Glutamatergic neuron (in vitro differentiated cells): ENCODE measurements at regions not wholly inside any gene's neighbourhood (a gene's known extent, or its start where the extent isn't known, plus 50 kb on each side); places are given as distances from the start of the nearest gene placed in this dataset.

Source experiments
- DNase-seq: peaks from one replicate; pipeline ENCODE4 v3.0.0; 2022
- H3K27ac Mint-ChIP-seq: one replicate; pipeline ENCODE4 v1.8.0; 2020; ENCODE audit warnings: mild to moderate bottlenecking, mixed read lengths, inconsistent platforms; ENCODE audit not compliant: unreplicated experiment
- H3K27me3 Mint-ChIP-seq: one replicate; pipeline ENCODE4 v1.8.0; 2020; ENCODE audit warnings: mild to moderate bottlenecking, moderate library complexity, mixed read lengths, inconsistent platforms; ENCODE audit not compliant: unreplicated experiment
- H3K36me3 Mint-ChIP-seq: one replicate; pipeline ENCODE4 v1.8.0; 2020; ENCODE audit warnings: mild to moderate bottlenecking, mixed read lengths, inconsistent platforms; ENCODE audit not compliant: unreplicated experiment
- H3K4me1 Mint-ChIP-seq: one replicate; pipeline ENCODE4 v1.8.0; 2020; ENCODE audit warnings: mild to moderate bottlenecking, low read depth, mixed read lengths, inconsistent platforms; ENCODE audit not compliant: unreplicated experiment
- H3K4me3 Mint-ChIP-seq: one replicate; pipeline ENCODE4 v1.8.0; 2020; ENCODE audit warnings: mild to moderate bottlenecking, mixed read lengths, inconsistent platforms; ENCODE audit not compliant: unreplicated experiment
- H3K9me3 Mint-ChIP-seq: one replicate; pipeline ENCODE4 v1.8.0; 2020; ENCODE audit warnings: mild to moderate bottlenecking, moderate library complexity, mixed read lengths, inconsistent platforms; ENCODE audit not compliant: unreplicated experiment
- TF ChIP-seq, protein P1 (sequence below): fragments of 200-600 bp; sonication (generic); IDR thresholded peaks from one replicate; pipeline ENCODE4 v1.5.0; 2021; ENCODE audit not compliant: partially characterized antibody, unreplicated experiment

DNA sequence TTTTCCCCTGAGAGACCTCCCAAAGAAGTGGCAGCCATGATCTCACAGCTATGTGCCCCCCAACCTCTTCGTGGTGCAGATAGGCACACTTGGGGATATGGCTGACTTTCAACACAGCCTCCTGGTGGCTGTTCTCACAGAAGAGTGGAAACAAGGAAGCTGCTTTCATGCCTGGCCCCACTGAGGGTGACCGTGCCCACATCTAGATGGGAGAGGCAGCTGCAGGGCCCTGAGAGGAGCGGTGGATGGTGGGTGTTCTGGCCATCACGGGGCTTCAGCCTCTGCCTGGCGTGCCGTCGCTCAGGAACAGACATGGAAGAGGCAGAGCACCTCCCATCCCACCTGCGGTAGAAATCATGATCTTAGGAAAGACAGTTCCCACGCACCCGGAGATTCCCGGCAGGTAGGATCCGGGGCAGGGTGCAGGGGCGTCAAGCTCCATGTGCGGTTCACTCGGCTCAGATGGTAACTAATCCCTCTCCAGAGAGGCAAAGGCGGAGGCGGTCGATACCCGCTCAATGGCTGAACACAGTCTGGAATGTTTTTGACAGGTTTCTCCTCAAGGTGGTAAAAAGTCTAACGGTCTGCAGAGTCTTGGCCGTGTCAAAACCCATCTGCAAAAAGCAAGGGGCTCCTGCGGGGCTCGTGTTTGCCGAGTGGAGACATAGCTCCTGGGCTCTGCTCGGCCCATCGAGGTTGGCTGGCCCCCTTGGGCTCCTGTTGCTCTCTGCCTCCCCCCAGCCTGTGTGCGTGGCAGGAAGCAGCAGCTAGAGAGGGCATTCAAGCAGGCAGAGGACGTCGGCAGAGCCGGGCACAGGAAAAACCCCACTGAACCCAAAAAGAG is 225.2 kb upstream of the RTL1 start:
- DNase-seq: peak; percentile 12
- peaks cover 5% of the 10 kb centered on the region for H3K36me3 Mint-ChIP-seq
- H3K9me3 Mint-ChIP-seq: peaks cover 8% of the 10 kb centered on the region
- TF ChIP-seq, protein P1, sequence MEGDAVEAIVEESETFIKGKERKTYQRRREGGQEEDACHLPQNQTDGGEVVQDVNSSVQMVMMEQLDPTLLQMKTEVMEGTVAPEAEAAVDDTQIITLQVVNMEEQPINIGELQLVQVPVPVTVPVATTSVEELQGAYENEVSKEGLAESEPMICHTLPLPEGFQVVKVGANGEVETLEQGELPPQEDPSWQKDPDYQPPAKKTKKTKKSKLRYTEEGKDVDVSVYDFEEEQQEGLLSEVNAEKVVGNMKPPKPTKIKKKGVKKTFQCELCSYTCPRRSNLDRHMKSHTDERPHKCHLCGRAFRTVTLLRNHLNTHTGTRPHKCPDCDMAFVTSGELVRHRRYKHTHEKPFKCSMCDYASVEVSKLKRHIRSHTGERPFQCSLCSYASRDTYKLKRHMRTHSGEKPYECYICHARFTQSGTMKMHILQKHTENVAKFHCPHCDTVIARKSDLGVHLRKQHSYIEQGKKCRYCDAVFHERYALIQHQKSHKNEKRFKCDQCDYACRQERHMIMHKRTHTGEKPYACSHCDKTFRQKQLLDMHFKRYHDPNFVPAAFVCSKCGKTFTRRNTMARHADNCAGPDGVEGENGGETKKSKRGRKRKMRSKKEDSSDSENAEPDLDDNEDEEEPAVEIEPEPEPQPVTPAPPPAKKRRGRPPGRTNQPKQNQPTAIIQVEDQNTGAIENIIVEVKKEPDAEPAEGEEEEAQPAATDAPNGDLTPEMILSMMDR: no peak
- peaks cover 5% of the 10 kb centered on the region for H3K27me3 Mint-ChIP-seq
- no peak overlapping the region for H3K4me3 Mint-ChIP-seq
- no peak overlapping the region for H3K27ac Mint-ChIP-seq
- no peaks in the 10 kb centered on the region for H3K4me1 Mint-ChIP-seq

DNA sequence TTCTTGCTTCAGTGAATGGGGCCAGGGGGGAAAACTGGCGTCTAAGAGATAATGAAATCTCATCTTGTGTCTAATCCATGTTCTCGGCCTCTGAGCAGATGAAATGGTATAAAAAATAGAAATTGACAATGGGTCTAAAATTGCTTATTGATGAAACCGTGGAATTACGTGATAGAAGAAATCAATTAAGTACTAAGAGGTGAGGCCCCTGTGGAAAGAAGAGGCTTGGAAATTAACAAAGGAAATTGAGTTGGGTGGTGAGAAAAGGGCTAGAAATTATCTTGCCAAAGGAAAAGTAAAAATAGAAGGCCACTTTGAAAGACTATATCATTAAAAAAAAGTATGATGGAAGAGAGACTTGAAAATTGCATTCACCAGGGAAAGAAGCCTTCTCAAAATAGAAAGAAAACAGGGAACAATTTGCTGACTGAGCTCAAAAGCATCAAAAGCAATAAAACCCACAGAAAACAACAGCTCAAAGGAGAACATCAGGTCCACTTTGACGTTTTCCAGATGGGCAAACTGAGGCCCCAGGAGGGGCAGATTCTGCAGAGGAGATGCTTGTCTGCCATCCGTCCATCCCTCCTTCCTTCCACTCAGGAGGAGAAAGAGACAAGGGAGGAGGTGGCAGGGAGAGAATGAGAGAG is 226.1 kb upstream of the RTL1 start:
- Mint-ChIP-seq H3K4me3 (no peak overlapping the region), H3K9me3 (peaks cover 8% of the 10 kb centered on the region), H3K27ac (no peak overlapping the region), H3K4me1 (no peaks in the 10 kb centered on the region), H3K27me3 (peaks cover 5% of the 10 kb centered on the region), H3K36me3 (peaks cover 5% of the 10 kb centered on the region)
- DNase-seq: no peak
- TF ChIP-seq, protein P1: no peak

DNA sequence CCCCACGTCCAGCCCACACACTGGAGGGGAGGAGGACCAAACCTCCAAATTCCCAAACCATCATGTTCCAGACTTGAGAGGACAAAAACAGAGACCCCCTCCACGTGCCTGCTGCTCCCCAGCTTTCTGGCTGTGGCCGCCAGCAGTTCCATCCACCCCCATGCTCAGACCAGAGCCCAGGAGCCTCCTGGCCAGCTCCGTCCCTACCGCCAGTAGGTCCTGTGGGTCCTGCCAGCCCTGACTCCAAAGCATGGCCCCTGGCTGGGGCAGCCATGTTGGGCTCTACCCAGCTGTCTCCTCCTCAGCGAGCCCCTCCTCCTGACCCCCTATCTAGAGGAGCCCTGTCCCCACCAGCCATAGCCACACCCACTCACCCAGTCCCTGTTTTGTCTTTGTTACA is 227.3 kb upstream of the RTL1 start:
- peaks cover 8% of the 10 kb centered on the region for H3K9me3 Mint-ChIP-seq
- DNase-seq: no peak
- TF ChIP-seq, protein P1: no peak
- H3K4me3 Mint-ChIP-seq: no peak overlapping the region
- peaks cover 5% of the 10 kb centered on the region for H3K27me3 Mint-ChIP-seq
- H3K27ac Mint-ChIP-seq: no peak overlapping the region
- no peaks in the 10 kb centered on the region for H3K4me1 Mint-ChIP-seq
- H3K36me3 Mint-ChIP-seq: peaks cover 5% of the 10 kb centered on the region

DNA sequence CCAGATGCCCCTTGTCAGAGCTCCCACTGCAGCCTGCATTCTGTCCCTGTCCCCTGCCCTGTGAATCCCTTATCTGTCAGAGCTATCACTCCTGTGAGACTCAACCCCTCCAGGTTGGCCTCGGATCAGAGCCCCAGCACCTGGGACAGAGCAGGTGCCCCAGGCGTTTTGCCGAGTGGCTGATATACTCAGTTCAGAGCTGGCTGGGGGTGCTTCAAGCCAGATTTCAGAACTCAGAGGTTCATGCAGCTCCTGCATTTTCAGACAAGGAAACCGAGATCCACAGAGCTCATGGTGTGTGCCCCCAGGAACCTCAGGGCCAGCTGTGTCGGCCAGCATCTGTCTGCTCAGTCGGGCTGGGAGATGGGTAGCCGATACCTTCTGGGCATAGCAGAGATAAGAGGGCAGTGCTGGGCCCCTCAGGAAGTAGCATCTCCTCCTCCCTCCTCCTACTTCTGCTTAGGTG is 228.0 kb upstream of the RTL1 start:
- H3K4me1 Mint-ChIP-seq: no peaks in the 10 kb centered on the region
- no peak overlapping the region for H3K4me3 Mint-ChIP-seq
- H3K36me3 Mint-ChIP-seq: peaks cover 5% of the 10 kb centered on the region
- peaks cover 8% of the 10 kb centered on the region for H3K9me3 Mint-ChIP-seq
- TF ChIP-seq, protein P1: no peak
- DNase-seq: no peak
- peaks cover 5% of the 10 kb centered on the region for H3K27me3 Mint-ChIP-seq
- H3K27ac Mint-ChIP-seq: no peak overlapping the region
